ENCODE measurements at regions not wholly inside any gene's neighbourhood (a gene's known extent, or its start where the extent isn't known, plus 50 kb on each side); places are given as distances from the start of the nearest gene placed in this dataset.
"Not testable (repeated sequence)": the region's sequence is repeated elsewhere in the genome, so short reads cannot be mapped to it uniquely, and the experiment has no call there.

DNA sequence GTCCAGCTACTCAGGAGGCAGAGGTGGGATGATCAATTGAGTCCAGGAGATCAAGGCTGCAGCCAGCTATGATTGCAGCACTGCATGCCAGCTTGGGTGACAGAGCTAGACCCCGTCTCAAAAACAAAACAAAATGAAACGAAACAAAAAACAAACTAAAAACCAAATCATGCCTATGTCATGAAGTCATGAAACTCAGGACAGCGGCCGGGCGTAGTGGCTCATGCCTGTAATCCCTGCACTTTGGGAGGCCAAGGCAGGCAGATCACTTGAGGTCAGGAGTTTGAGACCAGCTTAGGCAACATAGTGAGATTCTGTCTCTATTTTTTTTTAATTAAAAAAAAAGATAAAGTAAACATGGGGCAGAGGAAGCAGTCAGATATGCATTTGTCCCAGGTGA is 472.6 kb downstream of the GOLGA6L6 start:
- TF ChIP-seq, protein P1, sequence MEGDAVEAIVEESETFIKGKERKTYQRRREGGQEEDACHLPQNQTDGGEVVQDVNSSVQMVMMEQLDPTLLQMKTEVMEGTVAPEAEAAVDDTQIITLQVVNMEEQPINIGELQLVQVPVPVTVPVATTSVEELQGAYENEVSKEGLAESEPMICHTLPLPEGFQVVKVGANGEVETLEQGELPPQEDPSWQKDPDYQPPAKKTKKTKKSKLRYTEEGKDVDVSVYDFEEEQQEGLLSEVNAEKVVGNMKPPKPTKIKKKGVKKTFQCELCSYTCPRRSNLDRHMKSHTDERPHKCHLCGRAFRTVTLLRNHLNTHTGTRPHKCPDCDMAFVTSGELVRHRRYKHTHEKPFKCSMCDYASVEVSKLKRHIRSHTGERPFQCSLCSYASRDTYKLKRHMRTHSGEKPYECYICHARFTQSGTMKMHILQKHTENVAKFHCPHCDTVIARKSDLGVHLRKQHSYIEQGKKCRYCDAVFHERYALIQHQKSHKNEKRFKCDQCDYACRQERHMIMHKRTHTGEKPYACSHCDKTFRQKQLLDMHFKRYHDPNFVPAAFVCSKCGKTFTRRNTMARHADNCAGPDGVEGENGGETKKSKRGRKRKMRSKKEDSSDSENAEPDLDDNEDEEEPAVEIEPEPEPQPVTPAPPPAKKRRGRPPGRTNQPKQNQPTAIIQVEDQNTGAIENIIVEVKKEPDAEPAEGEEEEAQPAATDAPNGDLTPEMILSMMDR (IDR thresholded peaks at IDR 0.05), result not testable (repeated sequence)
- TF ChIP-seq ETV6, ZNF232 (CRISPR knock-in tag; IDR thresholded peaks at IDR 0.05): not testable (repeated sequence)
- TF ChIP-seq, protein P2, sequence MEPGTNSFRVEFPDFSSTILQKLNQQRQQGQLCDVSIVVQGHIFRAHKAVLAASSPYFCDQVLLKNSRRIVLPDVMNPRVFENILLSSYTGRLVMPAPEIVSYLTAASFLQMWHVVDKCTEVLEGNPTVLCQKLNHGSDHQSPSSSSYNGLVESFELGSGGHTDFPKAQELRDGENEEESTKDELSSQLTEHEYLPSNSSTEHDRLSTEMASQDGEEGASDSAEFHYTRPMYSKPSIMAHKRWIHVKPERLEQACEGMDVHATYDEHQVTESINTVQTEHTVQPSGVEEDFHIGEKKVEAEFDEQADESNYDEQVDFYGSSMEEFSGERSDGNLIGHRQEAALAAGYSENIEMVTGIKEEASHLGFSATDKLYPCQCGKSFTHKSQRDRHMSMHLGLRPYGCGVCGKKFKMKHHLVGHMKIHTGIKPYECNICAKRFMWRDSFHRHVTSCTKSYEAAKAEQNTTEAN (CRISPR knock-in tag; IDR thresholded peaks at IDR 0.05), result not testable (repeated sequence)
